ENCODE measurements at regions not wholly inside any gene's neighbourhood (a gene's known extent, or its start where the extent isn't known, plus 50 kb on each side); places are given as distances from the start of the nearest gene placed in this dataset.

DNA sequence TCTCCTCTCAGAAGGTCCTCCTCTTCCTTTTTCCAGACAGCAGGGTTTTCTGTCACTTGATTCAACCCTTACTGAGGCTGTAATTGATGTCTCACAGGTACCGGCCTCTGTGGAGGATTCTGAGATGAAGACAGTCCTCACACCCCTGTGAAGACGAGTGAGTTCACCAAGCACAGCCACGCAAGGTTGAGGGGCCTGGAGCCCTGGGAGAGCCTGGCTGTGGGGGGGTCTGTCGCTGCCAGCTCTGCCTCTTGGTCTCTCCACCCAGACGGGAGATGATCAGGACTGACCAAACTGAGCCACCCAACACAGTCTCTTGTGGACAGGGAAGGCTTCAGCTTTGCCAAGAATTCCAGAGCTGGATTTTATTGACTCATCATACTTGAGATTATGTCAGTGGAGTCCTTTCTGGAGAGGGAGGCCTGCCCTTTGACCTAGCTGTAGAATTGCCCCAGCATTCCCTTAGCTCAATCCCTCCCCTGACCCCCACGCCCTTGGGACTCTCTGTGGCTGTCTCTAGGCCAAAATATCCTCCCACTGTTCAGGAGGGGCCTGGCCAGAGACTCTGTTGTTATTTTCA is 51.1 kb upstream of the CRHR1 start:
- Mint-ChIP-seq H3K27me3 (peaks cover 65% of the 10 kb centered on the region), H3K4me1 (no peaks in the 10 kb centered on the region), H3K4me3 (no peak overlapping the region)

DNA sequence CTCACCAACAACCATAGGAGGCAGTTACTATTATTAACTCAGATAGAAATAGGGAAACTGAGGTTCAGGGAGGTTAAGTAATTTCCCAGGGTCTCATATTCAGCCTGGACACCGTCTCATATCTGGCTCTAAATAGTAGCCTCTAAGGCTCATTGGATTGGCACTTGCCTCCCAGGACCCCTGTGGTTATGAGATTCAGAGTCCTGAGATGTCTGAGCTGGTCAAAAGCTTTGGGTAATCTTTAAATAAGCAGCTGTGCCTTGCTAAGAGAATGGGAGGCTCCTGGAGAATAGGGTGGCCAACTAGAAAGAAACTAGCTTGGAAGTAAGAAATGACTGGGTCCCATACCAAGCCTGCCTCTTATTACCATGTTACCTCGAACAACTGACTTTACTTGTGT is 50.3 kb upstream of the CRHR1 start:
- Mint-ChIP-seq H3K27me3 (peaks cover 65% of the 10 kb centered on the region), H3K36me3 (no peaks in the 10 kb centered on the region), H3K27ac (no peak overlapping the region), H3K4me3 (no peak overlapping the region), H3K9me3 (peaks cover 17% of the 10 kb centered on the region), H3K4me1 (no peaks in the 10 kb centered on the region)
- no peak for ATAC-seq

More for the DNA sequence above, 51.1 kb upstream of the CRHR1 start:
- ATAC-seq, result no peak
- H3K36me3 Mint-ChIP-seq, result no peaks in the 10 kb centered on the region
- H3K9me3 Mint-ChIP-seq, result peaks cover 20% of the 10 kb centered on the region
- H3K27ac Mint-ChIP-seq, result no peak overlapping the region
